Testis (tissue), 2 donors: ENCODE measurements at regions not wholly inside any gene's neighbourhood (a gene's known extent, or its start where the extent isn't known, plus 50 kb on each side); places are given as distances from the start of the nearest gene placed in this dataset.

Source experiments
- CTCF ChIP-seq, 3 experiments: fragments of 450-650 bp in 2 of 3; fragments of 200-600 bp in 1 of 3; sonication (generic) in 1 of 3; IDR thresholded peaks; one replicate each; pipeline ENCODE4 v1.5.1; 2016 to 2019; ENCODE audit warnings: antibody characterized with exemption in 3 of 3, mild to moderate bottlenecking in 2 of 3, moderate library complexity in 1 of 3
- POLR2A ChIP-seq: fragments of 450-650 bp; IDR thresholded peaks from one replicate; pipeline ENCODE4 v1.6.1; 2017; ENCODE audit warnings: antibody characterized with exemption, mild to moderate bottlenecking, moderate library complexity

- no peak for TF ChIP-seq CTCF (IDR thresholded peaks at IDR 0.05)
- no peak for TF ChIP-seq POLR2A
Observed at GRCh38 chrX:137172317-137172948, 138.6 kb upstream of the GPR101 start.
